GOT3 (cell line): ENCODE measurements at regions not wholly inside any gene's neighbourhood (a gene's known extent, or its start where the extent isn't known, plus 50 kb on each side); places are given as distances from the start of the nearest gene placed in this dataset.

ENCODE experiments used
- DNase-seq: peaks from one replicate; lab custom pipeline; 2025; ENCODE audit warnings: mixed read lengths; lab: John Stamatoyannopoulos, UW

DNA sequence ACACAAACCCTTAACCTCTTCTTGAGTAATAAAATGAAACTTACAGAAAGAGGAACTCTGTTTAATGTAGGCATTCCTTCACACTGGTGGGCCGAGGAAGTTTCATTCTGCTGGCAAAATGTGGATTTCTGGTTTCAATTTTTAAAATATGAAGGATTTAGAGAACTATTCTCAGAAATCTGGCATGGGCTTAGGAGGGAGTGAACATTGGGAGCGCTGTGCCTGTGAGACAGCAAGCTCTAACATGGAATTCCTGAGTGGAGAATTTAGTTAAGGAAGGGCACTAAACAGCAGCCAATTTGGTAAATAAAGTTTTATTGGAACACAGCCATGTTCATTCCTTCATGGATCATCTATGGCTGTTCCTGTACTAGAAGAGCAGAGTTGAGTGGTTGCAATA is 751.8 kb upstream of the IGFBP3 start:
- no peak for DNase-seq

DNA sequence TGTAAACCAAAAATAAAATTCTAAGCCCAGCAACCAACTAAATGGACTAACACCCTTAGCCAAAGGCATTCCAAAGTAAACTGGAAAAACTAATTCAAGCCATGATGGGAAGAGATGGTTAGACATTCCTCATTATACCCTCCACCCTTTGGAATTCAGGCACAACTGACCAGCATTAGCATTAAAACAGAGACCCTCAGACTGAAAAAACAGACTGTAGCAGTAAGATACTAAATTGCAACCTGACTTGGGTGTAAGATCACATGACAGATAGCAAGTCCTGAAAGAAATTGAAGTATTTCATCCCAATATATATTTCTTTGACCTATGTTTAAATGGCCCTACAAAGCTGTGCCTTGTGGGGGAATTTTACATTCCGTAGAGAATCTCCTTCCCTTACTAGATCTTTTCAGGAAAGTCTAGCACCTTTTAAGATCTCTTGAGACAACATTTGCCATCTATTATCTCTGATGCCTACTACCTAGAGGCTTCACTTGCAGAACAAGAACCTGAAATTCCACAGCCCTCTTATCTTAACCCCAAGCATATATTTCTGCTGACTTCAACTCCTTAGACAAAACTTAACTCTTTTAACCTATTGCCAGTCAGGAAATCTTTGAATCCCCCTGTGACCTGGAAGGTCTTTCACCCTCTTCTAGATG is 750.2 kb upstream of the IGFBP3 start:
- no peak for DNase-seq

DNA sequence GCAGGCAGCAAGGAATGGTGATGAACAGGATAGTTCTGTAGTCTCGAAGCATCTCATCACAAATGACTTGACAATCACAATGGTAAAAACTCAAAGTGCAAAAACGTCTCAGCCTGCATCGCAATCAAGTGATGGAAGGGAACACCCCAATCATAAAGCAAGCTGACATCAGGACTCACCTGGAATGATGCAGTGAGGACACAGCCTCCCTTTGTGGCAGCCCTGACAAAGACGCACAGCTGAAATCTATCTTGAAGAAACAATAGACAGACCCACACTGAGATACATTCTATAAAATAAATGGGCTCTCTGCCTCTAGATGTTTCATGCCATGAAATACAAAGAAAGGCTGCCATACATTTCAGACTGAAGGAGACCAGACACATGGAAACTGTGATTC is 748.0 kb upstream of the IGFBP3 start:
- no peak for DNase-seq

DNA sequence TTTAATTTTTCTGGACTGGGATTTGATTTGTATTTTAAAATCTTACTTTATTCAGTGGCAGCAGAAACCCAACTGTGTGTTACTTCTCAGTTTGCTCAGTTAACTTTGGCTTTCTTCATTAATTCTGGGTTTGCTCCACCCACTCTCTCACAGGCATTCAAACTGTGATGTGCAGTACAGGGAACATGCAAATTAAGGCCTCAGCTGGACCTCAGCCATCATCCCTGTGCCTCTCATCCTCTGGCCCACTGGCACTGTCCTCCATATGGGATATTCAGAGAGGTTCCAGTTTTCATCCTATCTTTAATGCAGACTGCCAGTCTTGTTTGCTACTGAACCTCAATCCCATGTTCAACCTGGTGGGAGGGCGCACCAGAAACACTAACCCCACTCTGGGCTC is 743.4 kb upstream of the IGFBP3 start:
- no peak for DNase-seq

DNA sequence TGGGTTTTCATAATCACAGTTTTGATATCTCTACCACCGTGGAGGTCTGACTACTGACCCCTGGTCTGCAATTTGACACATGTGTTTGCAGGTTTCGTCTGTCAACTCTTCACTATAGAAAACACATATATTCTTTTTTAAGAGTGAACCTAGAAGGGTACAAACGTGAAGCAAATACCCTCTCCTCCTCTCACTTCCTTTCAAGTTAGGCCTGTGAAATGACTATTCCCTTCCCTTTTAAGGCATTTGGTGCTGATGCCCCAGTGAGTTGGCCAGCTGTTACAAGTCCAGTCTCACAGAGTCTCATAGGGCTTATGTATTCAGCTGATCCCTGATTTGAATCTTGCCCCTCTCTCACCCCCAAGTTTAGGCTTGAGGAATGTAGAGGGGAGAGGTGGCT is 742.0 kb upstream of the IGFBP3 start:
- no peak for DNase-seq

DNA sequence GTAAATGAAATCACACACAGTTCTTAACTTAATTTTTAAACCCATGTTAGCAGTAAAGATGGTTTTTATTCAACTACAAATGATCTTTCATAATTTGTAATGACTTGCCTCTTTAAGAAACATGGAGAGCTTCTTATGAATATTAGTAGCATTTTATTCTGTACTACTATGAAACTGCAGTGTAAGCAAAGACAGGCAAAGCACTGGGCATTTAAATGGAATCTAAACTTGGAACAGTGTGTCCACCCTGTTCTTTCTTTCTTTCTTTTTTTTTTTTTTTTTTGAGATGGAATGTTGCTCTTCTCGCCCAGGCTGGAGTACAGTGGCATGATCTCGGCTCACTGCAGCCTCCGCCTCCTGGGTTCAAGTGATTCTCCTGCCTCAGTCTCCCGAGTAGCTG is 740.4 kb upstream of the IGFBP3 start:
- DNase-seq = no peak

DNA sequence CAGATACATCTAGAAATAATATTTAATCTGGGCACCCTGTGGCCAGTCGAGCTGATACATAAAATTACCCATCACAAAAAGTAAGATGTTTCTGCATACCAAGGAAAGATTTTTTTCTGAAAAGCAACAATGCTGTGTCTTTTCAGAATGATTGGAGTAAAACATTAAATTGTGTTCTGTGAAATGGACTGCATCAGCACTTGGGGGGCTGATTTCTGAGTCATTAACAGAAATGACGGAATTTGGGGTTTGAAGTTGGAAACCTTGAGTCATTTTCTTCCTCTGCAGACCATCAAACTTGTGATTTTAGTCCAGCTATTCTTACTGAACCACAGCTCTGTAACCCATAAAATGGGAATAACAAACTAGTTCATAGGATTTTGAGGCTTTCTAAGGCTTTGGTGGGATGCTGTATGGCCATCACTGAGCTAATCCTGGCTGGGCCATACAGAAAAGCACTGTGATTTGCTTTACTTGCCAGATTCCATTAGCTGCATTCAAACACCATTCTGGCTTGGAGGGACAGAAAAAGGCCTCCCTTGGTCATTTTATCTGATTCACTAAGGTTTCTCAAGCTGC is 739.4 kb upstream of the IGFBP3 start:
- DNase-seq = no peak

DNA sequence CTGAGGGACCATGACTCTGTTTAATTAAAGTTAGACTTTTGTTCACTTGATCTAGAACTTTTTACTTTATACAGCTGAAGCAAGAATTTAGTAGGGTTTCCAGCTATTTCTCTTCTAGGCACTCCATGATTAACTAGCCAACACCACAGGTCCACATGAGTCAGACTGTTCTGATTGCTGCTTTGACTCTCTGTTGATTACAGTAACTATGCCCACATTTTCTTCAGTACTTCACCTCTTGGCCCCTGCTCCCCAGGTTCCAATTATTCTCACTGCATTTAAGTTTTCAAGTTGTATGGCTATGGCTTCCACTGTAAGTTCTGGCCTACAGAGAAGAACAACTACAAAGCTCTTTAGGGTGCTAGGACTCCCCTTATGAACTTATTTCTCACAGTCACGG is 737.2 kb upstream of the IGFBP3 start:
- DNase-seq = no peak

DNA sequence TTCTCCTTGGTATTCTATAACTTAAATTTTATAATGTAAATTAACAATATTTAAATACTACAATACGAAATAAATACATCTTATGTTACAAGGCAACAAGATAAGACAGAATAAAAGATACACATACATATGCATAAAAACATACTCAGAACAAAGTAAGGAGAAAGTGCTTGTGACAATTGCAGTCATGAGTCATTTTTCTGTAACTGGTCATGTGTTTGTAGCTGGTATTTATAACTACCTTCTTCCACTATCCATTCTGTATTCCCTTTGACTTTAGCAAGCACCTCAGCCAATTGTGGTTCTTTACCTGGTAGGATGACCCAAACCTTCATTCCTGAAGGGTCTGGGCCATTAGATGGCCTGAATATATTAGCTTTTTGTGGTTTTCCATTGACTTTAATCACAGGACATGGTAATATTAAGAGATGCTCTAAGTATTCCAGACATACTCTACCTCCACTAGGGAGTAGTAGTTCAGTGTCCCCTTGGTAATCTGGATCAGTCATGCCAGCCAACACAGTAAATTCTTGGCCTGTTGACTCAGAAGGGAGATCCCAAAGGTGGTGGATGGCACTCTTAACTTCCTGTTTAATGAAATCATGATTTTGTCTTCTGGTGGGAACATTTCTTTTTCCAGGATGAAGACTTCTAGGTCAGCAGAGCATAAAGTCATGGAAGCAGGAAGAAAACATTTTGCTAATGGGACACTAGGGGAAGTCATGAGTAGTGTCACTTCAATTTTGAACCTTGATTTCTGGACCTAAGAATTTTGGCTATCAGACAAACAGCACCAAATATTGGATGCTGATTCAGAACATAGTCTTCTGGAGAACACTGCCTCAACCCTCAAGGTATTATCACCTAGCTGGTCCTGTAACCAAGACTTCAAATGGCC is 733.7 kb upstream of the IGFBP3 start:
- DNase-seq = no peak

DNA sequence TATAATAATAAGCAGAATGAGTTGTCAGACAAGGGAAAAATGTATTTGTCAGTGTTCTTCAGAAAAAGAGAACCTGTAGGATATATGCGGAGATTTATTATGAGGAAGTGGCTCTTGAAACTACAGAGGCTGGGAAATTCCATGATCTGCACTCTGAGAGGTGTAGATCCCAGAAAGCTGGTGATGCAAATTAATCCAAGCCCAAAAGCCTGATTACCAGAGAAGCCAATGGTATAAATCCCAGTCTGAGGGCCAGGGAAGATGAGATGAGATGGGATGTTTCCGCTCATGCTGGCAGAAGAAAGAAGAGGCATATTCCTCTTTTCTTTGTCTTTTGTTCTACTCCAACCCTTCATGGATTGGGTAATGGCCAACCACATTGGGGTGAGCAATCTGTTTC is 732.8 kb upstream of the IGFBP3 start:
- no peak for DNase-seq

DNA sequence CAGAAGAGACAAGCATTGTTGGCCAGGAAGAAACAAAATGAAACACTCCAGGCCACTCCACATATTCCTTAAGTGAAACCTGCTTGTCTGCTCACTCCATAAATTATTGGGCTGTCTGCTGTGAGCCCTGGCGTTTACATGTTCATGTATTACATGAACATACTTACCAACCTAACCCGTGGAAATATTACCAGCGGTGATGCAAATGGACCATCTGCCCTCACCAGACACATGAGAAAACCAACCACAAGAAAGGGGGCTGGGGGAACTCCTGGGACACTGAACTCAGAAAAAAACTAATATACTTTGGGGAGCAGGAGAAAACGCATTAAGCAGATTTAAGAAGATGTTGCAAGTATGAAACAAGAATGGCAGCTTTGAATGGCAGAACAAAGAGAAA is 731.2 kb upstream of the IGFBP3 start:
- DNase-seq = no peak

DNA sequence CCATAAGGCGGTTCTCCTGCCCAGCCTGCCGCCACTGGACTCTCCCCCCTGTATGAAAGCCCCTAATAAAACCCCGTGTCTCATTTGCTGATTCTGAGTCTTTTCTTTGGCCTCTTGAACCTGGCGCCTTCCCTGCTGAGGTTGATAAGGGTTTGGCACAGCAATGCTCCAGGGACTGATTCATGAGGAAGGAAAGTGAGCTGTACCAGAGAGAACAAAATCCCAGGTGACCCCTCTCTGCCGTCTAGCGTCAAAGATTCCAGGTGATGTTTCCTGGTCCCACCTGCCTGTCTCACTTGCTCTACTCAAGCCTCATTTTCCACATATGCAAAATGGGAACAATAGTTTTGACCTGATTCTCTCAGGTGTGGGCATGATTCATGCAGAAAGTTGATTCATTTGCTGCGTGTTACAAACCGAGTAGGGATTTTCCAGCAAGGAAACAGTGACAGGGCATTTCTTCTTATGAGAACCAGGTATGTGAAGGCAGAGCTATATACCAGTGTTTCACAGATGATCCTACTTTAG is 730.6 kb upstream of the IGFBP3 start:
- DNase-seq = no peak

DNA sequence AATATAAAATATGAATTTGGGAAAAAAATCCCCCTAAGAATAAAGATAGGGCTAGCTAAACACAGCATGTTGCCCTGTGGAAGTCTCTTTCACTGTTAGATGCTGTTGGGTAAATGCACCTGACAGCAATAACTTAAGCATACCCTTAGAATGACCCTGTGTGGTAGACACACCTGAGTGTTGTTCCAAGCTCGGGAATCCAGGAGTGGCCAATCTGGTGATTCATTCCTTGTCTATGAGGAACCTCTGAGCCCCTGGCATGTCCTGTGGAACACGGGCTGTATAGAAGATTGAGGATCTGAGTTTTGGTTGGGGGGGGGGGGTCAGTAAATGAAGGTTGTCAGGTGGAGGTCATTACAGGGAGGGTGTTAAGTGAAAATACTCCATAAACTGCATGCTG is 730.0 kb upstream of the IGFBP3 start:
- DNase-seq = no peak

DNA sequence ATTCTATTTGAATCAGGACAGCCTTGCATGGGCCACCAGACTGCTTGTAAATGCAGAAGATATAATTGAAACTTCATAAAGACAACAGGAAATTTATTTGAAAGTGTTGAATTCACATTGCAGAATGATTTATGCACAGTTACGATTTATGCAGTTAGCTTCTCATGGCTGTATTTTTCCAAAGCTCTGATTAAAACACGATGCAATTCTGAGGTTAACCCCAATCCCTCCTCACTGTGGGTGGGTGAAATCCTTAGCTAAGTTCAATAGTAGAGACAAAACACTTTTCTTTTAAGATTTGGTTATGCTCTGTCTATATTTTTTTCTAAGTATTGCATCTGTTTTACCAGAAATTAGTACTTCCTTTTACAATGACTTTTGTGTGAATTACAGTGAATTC is 728.8 kb upstream of the IGFBP3 start:
- no peak for DNase-seq

DNA sequence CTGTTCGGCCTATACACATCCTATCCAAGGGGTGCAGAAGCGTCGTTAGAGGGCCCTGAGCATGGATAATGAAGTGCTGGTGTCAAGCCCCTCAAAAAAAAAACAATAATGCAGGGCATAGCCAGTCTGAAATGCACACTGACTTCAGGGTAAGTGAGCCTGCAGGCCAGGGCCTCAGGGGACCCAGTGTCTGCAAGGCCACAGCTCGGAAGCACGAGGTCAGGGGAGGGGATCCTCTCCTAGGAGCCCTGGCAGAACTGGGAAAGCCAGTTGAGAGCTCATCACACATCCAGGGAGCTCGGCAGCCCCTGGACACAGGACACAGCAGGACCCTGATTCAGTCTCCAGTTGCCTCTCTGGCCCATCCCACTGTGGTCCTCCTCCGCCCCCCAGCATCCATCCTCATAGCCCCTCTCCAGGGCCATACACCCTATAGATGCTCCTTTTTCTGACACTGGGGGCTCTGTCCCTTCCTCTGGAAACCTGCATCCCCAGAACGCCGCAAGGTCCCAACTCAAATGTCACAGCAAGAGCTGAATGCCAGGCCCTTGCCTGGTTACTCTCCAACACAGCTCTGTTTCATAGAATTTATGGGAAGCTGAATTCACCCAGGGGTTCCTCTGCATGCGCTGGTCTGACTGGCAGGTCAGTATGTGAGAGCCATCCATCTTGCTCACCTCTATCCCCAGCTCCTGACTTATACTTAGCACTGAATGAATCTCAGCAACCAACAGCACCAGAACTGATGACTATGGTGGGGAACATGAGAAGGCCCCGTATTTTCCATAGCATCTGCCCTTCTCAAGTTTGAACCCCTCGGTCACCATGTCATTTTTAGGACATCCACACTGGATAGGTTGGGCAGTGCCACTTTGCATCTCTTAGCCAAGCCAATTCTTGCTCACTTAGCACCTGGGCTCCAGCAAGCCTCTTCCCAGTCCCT is 717.0 kb upstream of the IGFBP3 start:
- no peak for DNase-seq

DNA sequence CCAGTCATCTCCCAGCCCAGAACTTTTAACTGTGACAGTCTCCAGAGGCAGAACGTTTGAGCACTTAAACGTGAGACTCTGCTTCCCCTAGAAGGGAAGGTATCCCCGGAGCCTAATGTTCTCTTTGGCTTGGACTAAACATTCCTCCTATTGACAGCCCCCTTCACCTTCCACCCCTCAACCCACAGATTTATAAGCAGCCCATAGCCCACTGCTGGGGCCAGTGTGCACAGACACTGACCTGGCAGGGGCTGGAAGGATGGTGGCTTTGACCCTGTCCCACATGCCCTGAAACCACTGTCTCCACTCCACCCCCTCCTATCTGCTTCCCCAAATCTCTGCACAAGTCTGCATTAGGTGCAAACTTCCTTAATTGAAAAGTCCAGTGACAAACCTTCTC is 715.0 kb upstream of the IGFBP3 start:
- no peak for DNase-seq

DNA sequence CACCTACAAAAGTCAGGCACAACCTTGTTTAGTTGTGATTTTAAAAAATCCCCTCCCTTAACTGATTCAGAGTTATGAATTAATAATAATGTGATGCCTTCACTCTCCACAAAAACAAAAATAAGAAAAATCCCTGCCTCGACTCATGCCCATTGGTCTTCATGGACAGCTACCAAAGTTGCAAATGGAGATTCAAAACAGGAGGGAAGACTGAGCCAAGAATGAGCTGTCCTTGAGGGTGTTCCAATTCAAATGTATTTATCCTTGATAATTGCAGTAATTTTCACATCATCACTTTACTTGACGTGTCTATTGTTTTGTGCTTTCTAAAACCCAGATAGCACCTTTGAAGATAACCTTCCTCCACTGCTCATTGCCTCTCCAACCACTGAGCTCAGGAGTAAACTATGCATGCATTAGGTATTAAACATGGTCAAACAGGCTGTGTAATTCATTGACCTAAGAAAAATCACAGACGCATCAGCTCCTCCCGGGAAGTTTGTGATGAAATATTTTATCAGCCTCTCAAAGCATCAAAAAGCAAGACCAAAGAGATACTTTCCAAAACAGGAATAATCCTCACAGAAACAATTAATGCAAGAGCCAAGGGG is 712.7 kb upstream of the IGFBP3 start:
- no peak for DNase-seq

DNA sequence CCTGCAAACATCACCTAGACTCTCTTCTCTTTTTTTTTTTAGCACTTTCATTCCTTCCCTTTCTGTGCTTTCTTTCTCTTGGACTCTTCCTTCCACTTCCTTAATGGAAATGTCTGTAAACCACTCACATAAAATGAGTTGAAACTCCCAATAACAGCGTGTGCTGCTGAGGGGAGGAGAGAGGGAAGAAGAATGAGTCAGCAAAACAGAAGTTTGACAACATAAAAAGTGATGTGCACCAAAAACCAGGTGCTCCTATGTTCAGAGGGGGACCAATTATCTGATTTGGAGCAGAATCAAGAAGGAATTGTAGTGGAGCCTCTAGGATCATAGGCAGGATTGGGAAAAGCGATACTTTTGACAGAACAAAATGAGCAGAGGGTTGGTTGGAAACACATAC is 712.1 kb upstream of the IGFBP3 start:
- DNase-seq = no peak

DNA sequence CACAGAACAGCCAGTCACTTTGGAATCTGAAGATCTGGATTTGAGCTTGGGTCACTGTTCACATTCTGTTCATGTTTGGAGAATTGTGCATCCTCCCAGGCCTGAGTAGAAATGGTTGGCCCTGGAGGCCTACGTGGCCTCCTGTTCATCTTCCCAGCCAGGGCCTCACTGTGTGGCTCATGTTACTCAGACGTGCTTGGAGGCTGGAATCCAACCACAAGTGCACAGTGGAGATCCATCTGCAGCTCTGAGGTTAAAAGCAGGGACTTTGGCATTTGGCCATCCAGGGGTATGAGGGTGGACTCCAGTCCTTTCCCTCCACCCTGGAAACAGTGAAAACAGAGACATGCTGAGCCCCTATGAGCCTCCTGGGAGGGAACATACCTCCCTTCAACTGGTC is 709.0 kb upstream of the IGFBP3 start:
- DNase-seq = no peak

DNA sequence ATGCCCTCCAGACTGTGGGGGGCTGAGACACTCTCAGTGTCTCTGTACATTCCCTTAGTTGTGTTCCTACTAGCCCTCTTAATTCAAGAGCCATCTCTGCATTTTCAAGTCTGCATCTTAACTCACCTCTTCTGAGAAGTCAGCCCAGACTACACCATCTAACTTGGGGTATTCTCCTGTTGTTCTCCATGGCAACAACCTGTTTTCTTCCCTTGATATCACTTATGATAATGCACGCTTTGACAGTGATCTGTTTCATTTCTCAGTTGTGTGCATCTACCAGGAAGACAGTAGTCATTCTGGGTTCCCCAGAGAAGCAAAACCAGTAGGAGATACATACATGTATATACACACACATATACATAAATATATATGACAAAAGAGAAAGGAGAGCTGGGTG is 707.3 kb upstream of the IGFBP3 start:
- DNase-seq = no peak

DNA sequence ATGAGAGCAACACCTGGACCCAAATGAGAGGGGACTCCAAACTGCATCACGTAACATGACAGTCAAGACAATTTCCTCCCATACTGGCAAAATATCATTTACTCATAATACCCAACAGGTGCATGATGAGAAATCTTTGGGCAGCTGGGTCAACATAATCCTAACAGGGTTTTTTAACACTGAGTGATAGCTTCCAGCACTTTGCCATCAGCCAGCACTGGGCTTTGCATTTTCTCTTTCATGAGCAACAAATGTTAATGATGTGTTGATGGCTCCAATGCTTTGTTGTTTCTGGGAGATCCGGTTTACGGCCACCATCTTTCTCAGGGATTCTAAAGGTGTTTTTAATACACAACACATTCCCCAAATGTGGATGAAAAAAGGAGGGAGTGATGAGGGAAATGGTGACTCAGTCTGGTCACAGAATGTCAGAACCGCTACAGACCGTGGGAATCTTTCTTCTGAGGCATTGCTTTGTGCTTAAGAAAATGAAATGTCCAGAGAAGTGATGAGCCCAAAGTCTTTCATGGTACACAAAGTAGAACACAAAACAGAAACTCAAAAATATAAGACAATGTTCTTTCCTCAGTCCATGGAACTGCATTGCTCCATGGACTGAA is 705.7 kb upstream of the IGFBP3 start:
- no peak for DNase-seq
